HG02588 (cell line): ENCODE measurements at regions not wholly inside any gene's neighbourhood (a gene's known extent, or its start where the extent isn't known, plus 50 kb on each side); places are given as distances from the start of the nearest gene placed in this dataset.

ENCODE experiments used
- ATAC-seq: cut with Tn5 transposase; IDR thresholded peaks from one replicate; pipeline ENCODE4 v1.9.1; 2021; ENCODE audit warnings: mild to moderate bottlenecking, moderate library complexity; ENCODE audit not compliant: unreplicated experiment

GRCh38 chr5:93886917-93887361, 145.5 kb upstream of the POU5F2 start:
- ATAC-seq, result no peak

DNA sequence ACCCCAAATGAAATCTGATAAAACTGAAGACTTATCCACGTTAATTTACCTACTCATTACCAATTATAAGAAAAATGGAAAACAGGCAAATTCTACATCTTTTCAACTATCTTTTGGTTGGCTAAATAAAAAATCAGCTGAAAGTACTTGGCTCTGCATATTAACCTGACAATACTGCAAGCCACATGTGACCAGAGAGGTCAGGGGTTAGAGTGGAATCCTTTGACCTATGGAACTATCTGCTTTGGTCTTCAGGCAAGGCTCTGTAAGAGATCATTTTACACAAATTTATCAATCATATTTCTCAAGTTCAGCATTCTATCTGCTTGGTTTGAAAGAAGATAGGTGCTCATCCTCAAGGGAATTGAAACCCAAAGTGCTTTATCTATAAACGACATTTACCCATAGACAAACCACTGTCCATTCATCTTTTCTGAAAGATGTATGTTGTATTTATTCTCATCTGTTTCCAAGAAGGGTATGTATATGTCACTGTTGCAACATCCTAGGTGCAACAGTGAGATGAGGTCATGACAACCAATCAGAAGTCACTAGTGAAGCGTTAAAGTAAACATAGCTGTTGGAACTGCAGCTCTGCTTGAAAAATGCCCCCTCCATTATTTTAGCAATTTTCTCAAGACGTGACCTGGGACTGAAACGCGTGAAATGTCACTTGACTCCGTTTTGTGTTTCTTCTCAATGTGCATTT, 144.9 kb upstream of the POU5F2 start:
- no peak for ATAC-seq

DNA sequence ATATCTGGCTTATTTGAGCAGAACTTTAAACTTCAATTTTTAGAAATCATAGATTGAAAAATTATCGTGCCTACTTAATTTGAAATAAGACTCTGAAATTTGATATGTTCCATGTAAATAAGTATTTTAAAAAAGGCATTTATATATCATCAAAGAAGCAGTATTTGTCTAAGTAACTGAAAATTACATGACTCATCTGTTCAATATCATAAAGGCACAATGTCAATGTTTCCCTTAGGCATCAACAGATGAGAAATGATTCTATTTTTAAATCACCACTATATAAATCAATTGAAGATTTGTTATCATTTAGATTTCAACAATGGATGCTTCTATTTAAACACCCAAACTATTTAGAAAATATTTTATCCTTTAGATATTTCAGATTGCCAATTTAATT, 142.9 kb upstream of the POU5F2 start:
- ATAC-seq, result no peak

GRCh38 chr5:93883459-93883858, 142.1 kb upstream of the POU5F2 start:
- ATAC-seq, result no peak

- no peak for ATAC-seq
Observed at GRCh38 chr5:93875693-93876092, 134.3 kb upstream of the POU5F2 start.

DNA sequence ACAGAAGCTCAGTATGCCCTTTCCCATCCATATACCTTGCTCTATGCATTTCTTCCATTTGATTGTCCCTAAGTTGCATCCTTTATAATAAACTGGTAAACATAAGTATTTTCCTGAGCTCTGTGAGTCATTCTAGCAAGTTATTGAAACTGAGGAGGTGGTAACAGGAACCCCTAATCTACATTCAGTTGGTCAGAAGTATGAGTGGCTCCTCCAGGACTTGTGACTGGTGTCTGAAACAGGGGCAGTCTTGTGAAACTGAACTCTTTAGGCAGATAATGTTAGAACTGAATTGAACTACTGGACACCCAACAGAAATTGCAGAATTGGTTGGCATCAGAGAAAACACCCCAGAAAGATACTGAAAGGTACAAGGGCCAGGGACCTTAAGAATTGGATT, 133.1 kb upstream of the POU5F2 start:
- ATAC-seq, result peak; percentile 89

- ATAC-seq, result peak; percentile 89
Observed at GRCh38 chr5:93874080-93874479, 132.7 kb upstream of the POU5F2 start.

DNA sequence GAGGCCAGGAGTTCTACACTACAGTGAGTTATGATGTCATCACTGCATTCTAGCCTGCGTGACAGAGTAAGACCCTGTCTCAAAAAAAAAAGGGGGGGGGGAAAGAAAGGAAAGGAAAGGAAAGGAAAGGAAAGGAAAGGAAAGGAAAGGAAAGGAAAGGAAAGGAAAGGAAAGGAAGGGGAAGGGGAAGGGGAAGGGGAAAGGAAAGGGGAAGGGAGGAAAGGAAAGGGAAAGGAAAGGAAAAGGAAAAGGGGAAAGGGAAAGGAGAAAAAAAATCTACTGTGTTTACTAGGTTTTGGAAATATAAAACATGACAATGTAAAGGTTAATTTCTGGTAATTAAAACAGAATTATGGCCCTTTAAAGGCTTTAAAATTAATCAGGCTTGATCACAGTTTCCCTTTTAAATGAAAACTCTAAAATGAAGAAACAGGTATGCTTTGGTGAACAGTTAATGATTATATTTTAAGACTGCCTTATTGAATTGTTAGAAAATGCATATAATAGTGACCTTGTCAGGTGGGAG, 131.9 kb upstream of the POU5F2 start:
- ATAC-seq, result no peak

DNA sequence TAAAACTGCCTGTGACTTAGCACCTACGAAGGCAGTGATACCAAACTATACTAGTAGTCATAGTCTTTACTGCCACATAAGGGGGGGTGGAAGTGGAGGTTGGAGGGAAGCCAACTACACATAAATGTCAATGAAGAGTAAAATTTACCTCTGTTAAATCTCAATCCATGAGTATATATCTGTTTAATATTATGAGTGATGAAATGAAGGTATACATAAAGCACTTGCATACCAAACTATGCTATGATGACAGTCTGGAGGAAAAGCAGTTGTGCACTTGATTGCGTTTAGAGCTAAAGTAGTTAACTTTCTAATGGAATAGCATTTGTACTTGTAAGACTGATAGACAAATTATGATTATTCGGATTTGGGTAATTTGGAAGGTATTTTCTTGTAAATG, 129.2 kb upstream of the POU5F2 start:
- ATAC-seq, result no peak

DNA sequence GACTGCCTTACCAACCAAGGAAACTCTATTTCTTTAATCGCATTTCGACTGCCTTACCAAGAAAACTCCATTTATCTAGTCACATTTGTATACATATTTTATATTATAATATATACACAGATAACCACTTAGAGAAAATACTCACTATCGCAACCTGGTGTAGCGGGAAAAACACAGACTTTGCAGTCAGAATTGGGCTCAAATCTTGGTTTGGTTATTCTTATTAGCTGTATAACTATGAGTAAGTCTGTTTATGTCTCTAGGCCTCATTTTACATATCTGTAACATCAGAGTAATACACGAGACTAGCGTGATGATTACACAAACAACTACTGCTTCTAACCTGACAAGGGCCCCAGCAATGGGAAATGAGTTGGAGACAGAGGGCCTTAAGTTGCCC, 127.5 kb upstream of the POU5F2 start:
- ATAC-seq, result no peak

GRCh38 chr5:93850311-93850710, 108.9 kb upstream of the POU5F2 start:
- no peak for ATAC-seq

GRCh38 chr5:93845376-93845775, 104.0 kb upstream of the POU5F2 start:
- ATAC-seq, result no peak

GRCh38 chr5:93831449-93831848, 90.0 kb upstream of the POU5F2 start:
- no peak for ATAC-seq

DNA sequence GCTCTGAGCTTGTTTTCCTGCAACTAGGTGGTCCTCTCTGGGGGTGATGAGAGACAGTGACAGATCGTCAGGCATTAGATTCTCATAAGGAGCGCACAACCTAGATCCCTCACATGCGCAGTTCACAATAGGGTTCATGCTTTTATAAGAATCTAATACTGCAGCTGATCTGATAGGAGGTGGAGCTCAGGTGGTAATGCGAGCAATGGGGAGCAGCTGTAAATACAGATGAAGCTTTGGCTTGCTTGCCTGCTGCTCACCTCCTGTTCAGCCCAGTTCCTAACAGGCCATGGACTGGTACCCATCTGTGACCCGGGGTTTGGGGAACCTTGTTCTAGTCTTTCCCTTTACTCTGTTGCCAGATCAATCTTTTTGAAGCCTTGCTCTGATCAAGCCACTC, 89.5 kb upstream of the POU5F2 start:
- ATAC-seq, result no peak

DNA sequence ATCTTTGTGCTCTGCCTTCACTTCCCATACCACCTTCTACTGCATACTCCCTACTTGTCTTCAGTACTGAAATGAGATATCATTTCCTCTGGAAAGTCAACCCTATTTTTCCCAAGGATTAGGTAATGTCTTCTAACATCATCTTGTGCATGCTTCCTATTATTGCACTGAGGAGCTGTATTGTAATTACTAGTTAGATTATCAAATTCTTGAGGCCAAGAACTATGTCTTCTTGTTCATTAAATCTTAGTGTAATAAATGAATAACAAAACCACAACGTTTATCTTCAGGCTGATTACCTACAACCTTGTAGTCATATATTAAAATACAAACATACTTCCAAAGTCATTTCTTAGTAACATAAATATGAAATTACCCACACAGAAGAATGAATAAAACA, 87.9 kb upstream of the POU5F2 start:
- ATAC-seq, result no peak

- no peak for ATAC-seq
Observed at GRCh38 chr5:93821891-93822415, 80.6 kb upstream of the POU5F2 start.

GRCh38 chr5:93819668-93820067, 78.3 kb upstream of the POU5F2 start:
- ATAC-seq, result no peak

GRCh38 chr5:93810780-93811179, 69.4 kb upstream of the POU5F2 start:
- no peak for ATAC-seq

GRCh38 chr5:93809430-93809829, 68.0 kb upstream of the POU5F2 start:
- ATAC-seq, result no peak

DNA sequence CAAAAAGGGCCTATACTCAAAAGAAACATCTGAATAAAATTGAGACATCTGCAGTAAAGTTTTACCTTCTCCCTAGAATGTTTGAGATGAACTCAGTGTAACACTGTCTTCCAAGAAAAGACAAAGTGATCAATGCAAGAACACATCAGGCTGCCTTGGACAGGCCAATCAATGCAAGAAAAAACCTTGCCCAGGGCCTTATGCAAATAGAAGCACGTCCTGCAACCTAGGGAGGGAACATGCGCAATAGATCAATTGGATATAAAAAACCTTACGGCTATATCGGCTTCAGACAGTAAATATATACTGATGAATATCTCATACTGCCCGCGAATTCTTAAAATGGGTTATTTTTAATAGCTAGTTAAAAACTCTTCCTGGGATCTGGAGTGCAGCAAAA, 66.4 kb upstream of the POU5F2 start:
- ATAC-seq, result no peak

GRCh38 chr5:93805616-93806379, 64.4 kb upstream of the POU5F2 start:
- ATAC-seq, result no peak
